ENCODE measurements at regions not wholly inside any gene's neighbourhood (a gene's known extent, or its start where the extent isn't known, plus 50 kb on each side); places are given as distances from the start of the nearest gene placed in this dataset.

DNA sequence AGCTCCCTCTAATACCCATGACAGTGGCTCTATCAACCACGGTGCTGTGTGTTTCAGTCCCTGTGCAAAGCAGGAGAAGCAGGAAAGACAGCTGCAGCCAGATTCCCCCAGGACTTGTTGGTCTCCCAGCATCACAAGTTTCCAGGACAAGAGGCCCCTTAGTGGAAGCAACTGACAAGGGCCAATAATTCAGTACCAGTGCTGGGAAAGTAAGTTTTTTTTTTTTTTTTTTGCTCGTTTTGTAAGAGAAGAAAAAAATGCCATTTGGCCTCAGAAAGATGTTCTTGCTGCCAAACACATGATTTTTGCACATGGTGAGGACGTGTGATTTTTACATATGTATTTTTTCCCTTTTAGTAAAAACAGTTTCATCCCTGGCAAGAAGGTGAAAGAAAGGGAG, 284.2 kb upstream of the ZMIZ1 start:
- DNase-seq (ENCODE audit: extremely low spot score) = no peak
- ChIA-PET POLR2A (no interaction called here), CTCF (no interaction called here)
- TF ChIP-seq, protein P1, sequence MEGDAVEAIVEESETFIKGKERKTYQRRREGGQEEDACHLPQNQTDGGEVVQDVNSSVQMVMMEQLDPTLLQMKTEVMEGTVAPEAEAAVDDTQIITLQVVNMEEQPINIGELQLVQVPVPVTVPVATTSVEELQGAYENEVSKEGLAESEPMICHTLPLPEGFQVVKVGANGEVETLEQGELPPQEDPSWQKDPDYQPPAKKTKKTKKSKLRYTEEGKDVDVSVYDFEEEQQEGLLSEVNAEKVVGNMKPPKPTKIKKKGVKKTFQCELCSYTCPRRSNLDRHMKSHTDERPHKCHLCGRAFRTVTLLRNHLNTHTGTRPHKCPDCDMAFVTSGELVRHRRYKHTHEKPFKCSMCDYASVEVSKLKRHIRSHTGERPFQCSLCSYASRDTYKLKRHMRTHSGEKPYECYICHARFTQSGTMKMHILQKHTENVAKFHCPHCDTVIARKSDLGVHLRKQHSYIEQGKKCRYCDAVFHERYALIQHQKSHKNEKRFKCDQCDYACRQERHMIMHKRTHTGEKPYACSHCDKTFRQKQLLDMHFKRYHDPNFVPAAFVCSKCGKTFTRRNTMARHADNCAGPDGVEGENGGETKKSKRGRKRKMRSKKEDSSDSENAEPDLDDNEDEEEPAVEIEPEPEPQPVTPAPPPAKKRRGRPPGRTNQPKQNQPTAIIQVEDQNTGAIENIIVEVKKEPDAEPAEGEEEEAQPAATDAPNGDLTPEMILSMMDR (IDR thresholded peaks at IDR 0.05; ENCODE audit: control extremely low read depth, extremely low read depth, low read depth, missing control alignments) = no peak

DNA sequence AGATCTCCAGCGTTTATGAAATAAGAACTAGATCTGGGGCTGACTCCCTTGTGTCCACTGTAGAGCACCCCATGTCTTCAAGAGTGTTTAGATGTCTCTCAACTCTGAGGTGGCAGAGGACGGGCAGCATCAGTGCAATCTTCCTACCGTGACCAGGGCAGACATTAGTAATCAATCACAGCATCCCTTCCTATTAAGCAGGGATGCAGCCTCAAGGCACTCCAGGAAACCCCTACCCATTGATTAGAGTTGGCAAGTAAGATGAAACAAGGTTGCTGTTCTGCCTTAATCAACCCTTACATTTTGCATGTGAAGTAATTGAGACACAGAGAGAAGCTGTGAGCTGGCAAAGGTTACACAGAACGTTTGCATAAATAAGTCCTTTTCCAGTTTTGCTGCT, 283.7 kb upstream of the ZMIZ1 start:
- ChIA-PET POLR2A (no interaction called here), CTCF (interaction anchor here (1.5 kb wide), 1 partner anchor 8 kb away, joined by 4 read pairs; no protein-coding TSS in a partner anchor)
- TF ChIP-seq, protein P1 (IDR thresholded peaks at IDR 0.05; ENCODE audit: control extremely low read depth, extremely low read depth, low read depth, missing control alignments) = no peak
- no peak for DNase-seq (ENCODE audit: extremely low spot score)

DNA sequence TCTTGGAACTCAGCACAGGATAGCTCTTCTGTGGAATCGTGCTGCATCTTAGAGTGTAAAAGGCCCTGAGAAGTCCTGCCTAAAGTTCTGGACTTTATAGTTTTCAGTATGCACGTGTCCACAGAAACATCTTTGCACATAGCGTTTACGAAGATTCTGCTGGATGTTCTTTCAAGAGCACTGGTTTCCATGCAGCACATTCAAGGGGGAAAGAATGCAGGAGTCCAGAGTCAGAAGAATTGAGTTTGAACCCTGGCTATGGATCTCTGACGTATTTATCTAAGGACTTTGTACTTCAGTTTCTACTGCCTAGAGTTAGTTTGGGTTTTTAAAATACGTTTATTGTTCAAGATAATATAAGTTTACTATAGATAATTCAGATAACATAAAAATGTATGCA, 282.8 kb upstream of the ZMIZ1 start:
- CTCF ChIA-PET = interaction anchor here (1.3 to 1.5 kb wide), 2 partner anchors 9 to 701 kb away, joined by 3 to 4 read pairs; no protein-coding TSS in a partner anchor
- TF ChIP-seq, protein P1 (IDR thresholded peaks at IDR 0.05; ENCODE audit: control extremely low read depth, extremely low read depth, low read depth, missing control alignments) = no peak
- DNase-seq (ENCODE audit: extremely low spot score) = no peak
- POLR2A ChIA-PET = no interaction called here

DNA sequence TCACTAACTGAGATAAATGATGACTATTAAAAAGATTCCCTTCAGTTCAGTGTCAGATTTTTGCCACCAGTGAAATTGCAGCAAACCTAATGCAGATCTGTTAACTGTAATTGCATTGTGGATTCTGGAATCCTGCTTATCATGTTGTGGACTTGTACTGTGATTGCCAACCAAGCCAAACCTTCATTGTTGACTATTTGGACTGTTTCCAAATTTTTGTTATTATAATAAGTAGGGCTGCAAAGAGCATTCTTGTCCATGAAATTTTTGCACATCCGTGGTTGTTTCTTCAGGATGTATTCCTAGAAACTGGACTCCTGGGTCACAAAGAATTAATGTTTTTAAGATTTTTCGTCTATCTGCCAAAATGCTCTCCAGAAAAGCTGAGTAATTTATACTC, 281.6 kb upstream of the ZMIZ1 start:
- ChIA-PET CTCF (interaction anchor here (1.3 kb wide), 1 partner anchor 700 kb away, joined by 3 read pairs; no protein-coding TSS in a partner anchor), POLR2A (no interaction called here)
- DNase-seq (ENCODE audit: extremely low spot score) = no peak
- TF ChIP-seq, protein P1 (IDR thresholded peaks at IDR 0.05; ENCODE audit: control extremely low read depth, extremely low read depth, low read depth, missing control alignments) = no peak

DNA sequence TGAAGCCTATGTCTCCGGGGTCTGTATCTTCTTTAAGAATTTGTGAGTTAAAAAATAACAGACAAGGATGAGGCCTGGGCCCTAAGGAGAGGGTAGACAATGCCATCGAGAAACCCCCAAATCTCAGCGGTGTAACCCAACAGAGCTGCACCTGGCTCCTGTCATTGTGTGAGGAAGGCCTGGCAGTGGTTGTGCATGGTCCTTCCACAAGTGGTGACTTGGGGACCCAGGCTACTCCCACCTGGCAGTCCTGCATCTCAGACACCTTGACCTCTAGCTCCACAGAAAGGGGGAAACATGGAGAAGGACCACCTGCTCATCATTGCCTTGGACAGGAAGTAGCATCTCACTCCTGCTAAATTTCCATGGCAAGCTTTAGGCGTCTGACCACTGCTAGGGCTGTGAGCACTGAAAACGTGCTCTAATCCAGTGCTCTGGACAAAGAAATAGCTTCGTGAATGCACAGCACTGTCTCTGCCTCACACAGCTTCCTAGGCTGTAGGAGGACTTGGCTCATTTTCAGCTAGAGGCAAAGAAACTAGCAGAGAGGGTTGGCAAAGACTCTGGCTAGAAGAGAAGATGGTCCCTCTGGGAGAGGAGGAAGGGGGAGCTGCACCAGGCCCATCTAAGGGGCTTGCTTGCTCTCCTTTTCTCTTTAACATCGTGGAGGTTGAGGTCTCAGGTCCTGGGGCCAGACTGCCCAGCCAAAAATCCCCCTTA, 273.9 kb upstream of the ZMIZ1 start:
- TF ChIP-seq, protein P1 (IDR thresholded peaks at IDR 0.05; ENCODE audit: control extremely low read depth, extremely low read depth, low read depth, missing control alignments) = no peak
- POLR2A ChIA-PET = no interaction called here
- no peak for DNase-seq (ENCODE audit: extremely low spot score)
- CTCF ChIA-PET = interaction anchor here (1.2 kb wide), 1 partner anchor 130 kb away, joined by 3 read pairs; no protein-coding TSS in a partner anchor

DNA sequence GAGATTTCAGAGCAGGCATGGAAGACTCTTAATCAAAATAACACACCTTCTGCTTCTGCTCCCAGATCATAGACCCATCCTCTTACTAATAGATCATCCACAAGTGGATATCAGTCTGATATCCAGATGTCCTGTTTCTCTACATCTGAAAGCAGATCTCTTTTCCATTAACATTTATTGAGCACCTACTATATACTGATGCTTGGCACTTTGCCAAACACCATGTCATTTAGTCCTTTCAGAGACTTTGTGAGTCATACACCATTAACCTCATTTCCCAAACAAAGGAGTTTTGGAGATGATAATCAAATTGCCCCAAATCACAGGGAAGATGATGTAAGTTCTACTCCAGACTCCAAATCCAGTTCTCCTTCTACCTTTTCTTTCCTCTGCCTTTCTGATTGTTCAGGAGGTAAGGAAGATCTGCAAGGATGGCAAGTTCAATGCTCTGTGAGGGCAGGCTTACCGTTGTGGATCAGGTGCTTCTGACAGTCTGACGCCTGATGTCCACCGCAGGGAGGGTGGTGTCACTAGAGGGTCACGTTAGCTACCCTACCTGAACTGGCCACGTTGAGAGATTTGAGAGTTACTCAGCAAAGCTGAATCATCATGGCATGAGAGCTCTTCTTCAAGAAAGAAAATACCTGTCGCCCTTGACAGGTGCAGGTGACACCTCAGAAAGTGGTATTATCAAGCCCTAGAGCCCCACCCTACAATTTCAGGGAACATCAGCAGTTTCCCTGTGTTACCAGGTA, 269.6 kb upstream of the ZMIZ1 start:
- CTCF ChIA-PET = no interaction called here
- POLR2A ChIA-PET = no interaction called here
- DNase-seq (ENCODE audit: extremely low spot score) = no peak
- TF ChIP-seq, protein P1 (IDR thresholded peaks at IDR 0.05; ENCODE audit: control extremely low read depth, extremely low read depth, low read depth, missing control alignments) = no peak

Data from GM10248 (cell line).